Neural cell (in vitro differentiated cells): ENCODE measurements at regions not wholly inside any gene's neighbourhood (a gene's known extent, or its start where the extent isn't known, plus 50 kb on each side); places are given as distances from the start of the nearest gene placed in this dataset.

ENCODE experiments used
- EZH2 ChIP-seq: fragments of 200-600, 300-800 bp; shearing (Covaris generic), sonication (generic); IDR thresholded peaks from 2 replicates; pipeline ENCODE4 v1.6.1; 2014; ENCODE audit warnings: antibody characterized with exemption, low read length, borderline replicate concordance, mild to moderate bottlenecking; ENCODE audit not compliant: insufficient read depth, poor library complexity, severe bottlenecking
- MXI1 ChIP-seq: fragments of 450-650 bp; conservative IDR thresholded peaks from 2 replicates; pipeline ENCODE4 v1.6.1; 2014; ENCODE audit warnings: antibody characterized with exemption, mild to moderate bottlenecking; ENCODE audit not compliant: poor library complexity, severe bottlenecking
- POLR2AphosphoS5 ChIP-seq: IDR thresholded peaks from 2 replicates; pipeline ENCODE4 v1.6.1; 2012
- REST ChIP-seq: IDR thresholded peaks from 2 replicates; pipeline ENCODE4 v1.6.1; 2012; ENCODE audit warnings: borderline replicate concordance
- TF ChIP-seq, protein P1 (sequence below): fragments of 450-650 bp; IDR thresholded peaks from 2 replicates; pipeline ENCODE4 v1.5.1; 2014; ENCODE audit warnings: antibody characterized with exemption, mild to moderate bottlenecking, moderate library complexity; ENCODE audit not compliant: poor library complexity, severe bottlenecking

DNA sequence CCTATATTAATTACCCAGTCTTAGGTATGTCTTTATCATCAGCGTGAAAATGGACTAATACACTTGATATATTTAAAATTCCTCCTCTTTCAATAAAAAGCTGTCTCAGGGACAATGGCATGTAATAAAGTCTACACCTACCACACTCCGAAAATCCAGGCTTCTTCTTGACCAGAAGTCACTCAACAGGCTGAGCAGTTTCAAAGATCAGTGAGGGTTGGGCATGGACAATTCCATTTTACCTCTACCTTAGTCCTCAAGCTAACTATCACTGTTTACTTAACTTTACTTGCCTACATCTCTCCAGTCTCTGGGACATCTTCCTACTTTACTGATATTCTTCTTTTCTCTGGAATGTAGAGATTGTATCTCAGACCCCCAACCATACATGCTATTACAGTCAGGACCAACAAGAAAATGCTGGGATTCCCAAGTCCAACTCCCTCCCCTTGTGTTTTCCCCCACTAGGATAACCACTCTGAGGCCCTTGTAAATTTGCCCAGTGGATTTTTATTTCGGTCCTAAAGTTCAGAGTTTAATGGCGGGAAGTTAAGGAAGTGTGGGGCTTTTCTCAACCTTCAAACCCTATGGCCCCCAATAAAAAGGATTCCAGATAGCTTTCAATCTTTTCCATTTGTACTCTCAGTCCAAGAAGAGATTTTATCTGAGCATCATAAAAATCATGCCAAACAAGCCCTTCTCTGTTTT lies 137.1 kb upstream of the TSC22D2 start:
- TF ChIP-seq, protein P1, sequence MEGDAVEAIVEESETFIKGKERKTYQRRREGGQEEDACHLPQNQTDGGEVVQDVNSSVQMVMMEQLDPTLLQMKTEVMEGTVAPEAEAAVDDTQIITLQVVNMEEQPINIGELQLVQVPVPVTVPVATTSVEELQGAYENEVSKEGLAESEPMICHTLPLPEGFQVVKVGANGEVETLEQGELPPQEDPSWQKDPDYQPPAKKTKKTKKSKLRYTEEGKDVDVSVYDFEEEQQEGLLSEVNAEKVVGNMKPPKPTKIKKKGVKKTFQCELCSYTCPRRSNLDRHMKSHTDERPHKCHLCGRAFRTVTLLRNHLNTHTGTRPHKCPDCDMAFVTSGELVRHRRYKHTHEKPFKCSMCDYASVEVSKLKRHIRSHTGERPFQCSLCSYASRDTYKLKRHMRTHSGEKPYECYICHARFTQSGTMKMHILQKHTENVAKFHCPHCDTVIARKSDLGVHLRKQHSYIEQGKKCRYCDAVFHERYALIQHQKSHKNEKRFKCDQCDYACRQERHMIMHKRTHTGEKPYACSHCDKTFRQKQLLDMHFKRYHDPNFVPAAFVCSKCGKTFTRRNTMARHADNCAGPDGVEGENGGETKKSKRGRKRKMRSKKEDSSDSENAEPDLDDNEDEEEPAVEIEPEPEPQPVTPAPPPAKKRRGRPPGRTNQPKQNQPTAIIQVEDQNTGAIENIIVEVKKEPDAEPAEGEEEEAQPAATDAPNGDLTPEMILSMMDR = no peak
- TF ChIP-seq REST (no peak), POLR2AphosphoS5 (no peak), EZH2 (no peak), MXI1 (no peak)
